HepG2 (cell line): ENCODE measurements at regions not wholly inside any gene's neighbourhood (a gene's known extent, or its start where the extent isn't known, plus 50 kb on each side); places are given as distances from the start of the nearest gene placed in this dataset.

Source experiments
- ATAC-seq: fragments of 200-7000 bp; cut with Tn5 transposase; 3 replicates; pipeline ENCODE4 v1.9.1; 2020; ENCODE audit warnings: mild to moderate bottlenecking, moderate library complexity
- BruUV-seq: library from RNA; stranded (reverse); fragments of 400-500 nt; replicated peaks from 2 replicates; lab custom pipeline; 2021; lab: Mats Ljungman, UMichigan
- CTCF ChIA-PET: fragments of 300-600 bp; formaldehyde crosslinking; extraction: SDS; loops from one replicate; lab custom pipeline; 2021; ENCODE audit warnings: low total read pairs, inconsistent platforms, low intra/inter-chr PET ratio; lab: Yijun Ruan, JAX
- POLR2A ChIA-PET: fragments of 350-600 bp; sonication (Branson Sonifier 250); formaldehyde crosslinking; loops from one replicate; lab custom pipeline; 2020; ENCODE audit warnings: antibody characterized with exemption, inconsistent platforms; lab: Yijun Ruan, JAX
- DNase-seq: peaks from one replicate; pipeline ENCODE4 v3.0.0-alpha.2; 2015; ENCODE audit warnings: low spot score
- FAIRE-seq: peaks from 3 replicates; lab custom pipeline; 2011; peaks lifted over from hg19 to GRCh38; lab: Jason Lieb, UNC
- H2AFZ ChIP-seq: one replicate; pipeline ENCODE4 v1.6.1; 2011; ENCODE audit warnings: low read length, inconsistent platforms
- H3K27ac ChIP-seq: fragments of 300-600 bp; 3 replicates; pipeline ENCODE4 v1.8.0; 2011; ENCODE audit warnings: mixed run types, mild to moderate bottlenecking, mixed read lengths, low read length, inconsistent platforms; ENCODE audit not compliant: insufficient read depth; ENCODE audit errors: extremely low read length
- H3K27me3 ChIP-seq, 2 experiments: fragments of 200-600 bp in 1 of 2; 2 replicates in 1 of 2; 3 replicates in 1 of 2; pipeline versions ENCODE4 v1.6.0 to v1.8.0; 2011; ENCODE audit warnings: low read length in 2 of 2, mild to moderate bottlenecking in 2 of 2, moderate library complexity in 2 of 2, inconsistent platforms in 1 of 2; ENCODE audit not compliant: insufficient read depth in 2 of 2, control insufficient read depth in 1 of 2
- H3K36me3 ChIP-seq, 2 experiments: fragments of 200-600 bp in 1 of 2; replicated peaks in 1 of 2; 2 replicates in 1 of 2; 3 replicates in 1 of 2; pipeline versions ENCODE4 v1.5.1 to v1.8.0; 2011; ENCODE audit warnings: low read length in 2 of 2, inconsistent platforms in 1 of 2; ENCODE audit not compliant: insufficient read depth in 2 of 2, control insufficient read depth in 1 of 2
- H3K4me1 ChIP-seq: 2 replicates; pipeline ENCODE4 v1.5.1; 2012; ENCODE audit warnings: low read length, inconsistent platforms; ENCODE audit not compliant: insufficient read depth
- H3K4me2 ChIP-seq: 2 replicates; pipeline ENCODE4 v1.6.0; 2011; ENCODE audit warnings: low read depth, low read length, inconsistent platforms
- H3K4me3 ChIP-seq, 3 experiments: fragments of 200-600 bp in 1 of 3; sonication (generic), shearing (Covaris generic) in 1 of 3; replicated peaks in 1 of 3; 2 replicates each; pipeline ENCODE4 v1.5.1; 2011 to 2016; ENCODE audit warnings: low read length in 3 of 3, inconsistent platforms in 2 of 3, low read depth in 2 of 3, mild to moderate bottlenecking in 2 of 3, control low read depth in 1 of 3, mixed read lengths in 1 of 3; ENCODE audit not compliant: insufficient read depth in 1 of 3
- H3K79me2 ChIP-seq: one replicate; pipeline ENCODE4 v1.6.1; 2011; ENCODE audit warnings: low read length, inconsistent platforms; ENCODE audit not compliant: insufficient read depth
- H3K9ac ChIP-seq: 2 replicates; pipeline ENCODE4 v1.6.0; 2011; ENCODE audit warnings: mild to moderate bottlenecking, low read depth, low read length, inconsistent platforms; ENCODE audit not compliant: insufficient read depth
- H3K9me3 ChIP-seq: 2 replicates; pipeline ENCODE4 v1.5.1; 2012; ENCODE audit warnings: mild to moderate bottlenecking, low read length
- H4K20me1 ChIP-seq: 2 replicates; pipeline ENCODE4 v1.6.0; 2011; ENCODE audit warnings: inconsistent platforms, mild to moderate bottlenecking, low read length, moderate library complexity; ENCODE audit not compliant: insufficient read depth
- EZH2 ChIP-seq: conservative IDR thresholded peaks from 2 replicates; pipeline ENCODE4 v1.6.1; 2012; ENCODE audit warnings: mild to moderate bottlenecking, low read depth, low read length, moderate library complexity
- GTF2F1 ChIP-seq: fragments of 150-350 bp; IDR thresholded peaks from 2 replicates; pipeline ENCODE4 v1.6.1; 2014; ENCODE audit warnings: low read length
- HNF4A ChIP-seq: sonication (generic); formaldehyde crosslinking; IDR thresholded peaks from 2 replicates; pipeline ENCODE4 v1.4.0; 2020; ENCODE audit warnings: missing genetic modification reagents
- HOXA3 ChIP-seq: sonication (generic); formaldehyde crosslinking; IDR thresholded peaks from 2 replicates; pipeline ENCODE4 v1.5.0; 2020; ENCODE audit warnings: missing genetic modification reagents
- HOXA5 ChIP-seq: sonication (generic); formaldehyde crosslinking; IDR thresholded peaks from 2 replicates; pipeline ENCODE4 v1.4.0; 2020; ENCODE audit warnings: missing genetic modification reagents
- ISL2 ChIP-seq: sonication (generic); formaldehyde crosslinking; IDR thresholded peaks from 2 replicates; pipeline ENCODE4 v1.5.0; 2020; ENCODE audit warnings: missing genetic modification reagents
- KAT2B ChIP-seq: fragments of 150-350 bp; IDR thresholded peaks from 2 replicates; pipeline ENCODE4 v1.6.1; 2014; ENCODE audit warnings: low read depth, low read length, borderline replicate concordance
- KLF11 ChIP-seq: IDR thresholded peaks from 2 replicates; pipeline ENCODE4 v1.6.1; 2016; ENCODE audit warnings: missing compliant biosample characterization
- MED13 ChIP-seq: sonication (generic); formaldehyde crosslinking; IDR thresholded peaks from 2 replicates; pipeline ENCODE4 v1.5.0; 2020; ENCODE audit warnings: missing genetic modification reagents
- REPIN1 ChIP-seq: sonication (generic); formaldehyde crosslinking; IDR thresholded peaks from 2 replicates; pipeline ENCODE4 v1.8.0; 2022; ENCODE audit warnings: missing genetic modification reagents, low read depth, mild to moderate bottlenecking, borderline replicate concordance
- SETDB1 ChIP-seq: sonication (generic); formaldehyde crosslinking; IDR thresholded peaks from 2 replicates; pipeline ENCODE4 v1.5.1; 2020; ENCODE audit warnings: missing genetic modification reagents, mild to moderate bottlenecking, borderline replicate concordance
- TRIM24 ChIP-seq: sonication (generic); formaldehyde crosslinking; IDR thresholded peaks from 2 replicates; pipeline ENCODE4 v1.8.0; 2022; ENCODE audit warnings: mild to moderate bottlenecking, missing genetic modification reagents
- ZNF296 ChIP-seq: sonication (generic); formaldehyde crosslinking; conservative IDR thresholded peaks from 2 replicates; pipeline ENCODE4 v1.5.0; 2020; ENCODE audit warnings: mild to moderate bottlenecking, missing genetic modification reagents
- ZNF317 ChIP-seq: sonication (generic); formaldehyde crosslinking; IDR thresholded peaks from 2 replicates; pipeline ENCODE4 v1.5.0; 2020; ENCODE audit warnings: mild to moderate bottlenecking, missing genetic modification reagents
- ZNF766 ChIP-seq: sonication (generic); formaldehyde crosslinking; IDR thresholded peaks from 2 replicates; pipeline ENCODE4 v1.5.0; 2020; ENCODE audit warnings: missing genetic modification reagents, borderline replicate concordance
- ZNF781 ChIP-seq: sonication (generic); formaldehyde crosslinking; IDR thresholded peaks from 2 replicates; pipeline ENCODE4 v1.5.1; 2020; ENCODE audit warnings: borderline replicate concordance, mild to moderate bottlenecking, missing genetic modification reagents; ENCODE audit errors: not compliant biosample characterization
- WGBS: methylation state at CpG from one replicate; pipeline ENCODE4 v1.1.6; 2017; ENCODE audit warnings: low lambda C conversion rate; 5-methylcytosine and 5-hydroxymethylcytosine counted together
- in situ Hi-C: cut with HindIII; loops from 2 replicates; pipeline ENCODE4 v1.10.0; 2017; ENCODE audit warnings: low pct_unique_long_range_greater_than_20kb; ENCODE audit not compliant: extremely low pct_ligation_motif_present
- intact Hi-C: fragments of 100-400 bp; cut with micrococcal nuclease; formaldehyde crosslinking; loops from one replicate; pipeline ENCODE4 v1.10.0; 2022; ENCODE audit not compliant: unreplicated experiment
- TF ChIP-seq, protein P1 (sequence below): sonication (generic); formaldehyde crosslinking; IDR thresholded peaks from 2 replicates; pipeline ENCODE4 v1.8.1; 2023; ENCODE audit warnings: missing genetic modification reagents, inconsistent platforms, borderline replicate concordance
- TF ChIP-seq, protein P2 (sequence below): sonication (generic); formaldehyde crosslinking; IDR thresholded peaks from 2 replicates; pipeline ENCODE4 v1.4.0; 2020; ENCODE audit warnings: missing genetic modification reagents, low read depth, mild to moderate bottlenecking, borderline replicate concordance
- TF ChIP-seq, protein P3 (sequence below): sonication (generic); formaldehyde crosslinking; IDR thresholded peaks from 2 replicates; pipeline ENCODE4 v1.4.0; 2020; ENCODE audit warnings: mild to moderate bottlenecking, missing genetic modification reagents, borderline replicate concordance

DNA sequence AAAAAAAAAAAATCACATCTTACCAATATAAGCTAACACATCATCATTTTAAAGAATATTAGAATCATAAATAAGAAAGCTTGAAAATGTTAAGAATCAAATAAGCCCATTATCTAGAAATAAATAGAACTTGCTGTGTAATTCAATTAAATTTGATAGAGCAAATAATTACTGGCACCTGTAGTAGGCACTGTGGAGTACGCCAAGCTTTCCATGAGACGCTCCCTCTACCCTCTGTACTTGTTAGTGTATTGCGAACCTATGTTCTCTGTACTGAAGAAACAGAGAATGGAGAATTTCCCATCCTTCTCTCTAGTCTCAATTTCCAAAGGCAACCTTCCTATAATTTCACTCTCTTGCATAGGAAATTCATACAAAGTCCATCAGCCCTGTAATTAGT, 61.7 kb upstream of the HAND2 start (continued):
- no peak for TF ChIP-seq SETDB1 (CRISPR knock-in tag)
- no peak for TF ChIP-seq MED13 (CRISPR knock-in tag)
- no peak for TF ChIP-seq KLF11
- TF ChIP-seq, protein P1, sequence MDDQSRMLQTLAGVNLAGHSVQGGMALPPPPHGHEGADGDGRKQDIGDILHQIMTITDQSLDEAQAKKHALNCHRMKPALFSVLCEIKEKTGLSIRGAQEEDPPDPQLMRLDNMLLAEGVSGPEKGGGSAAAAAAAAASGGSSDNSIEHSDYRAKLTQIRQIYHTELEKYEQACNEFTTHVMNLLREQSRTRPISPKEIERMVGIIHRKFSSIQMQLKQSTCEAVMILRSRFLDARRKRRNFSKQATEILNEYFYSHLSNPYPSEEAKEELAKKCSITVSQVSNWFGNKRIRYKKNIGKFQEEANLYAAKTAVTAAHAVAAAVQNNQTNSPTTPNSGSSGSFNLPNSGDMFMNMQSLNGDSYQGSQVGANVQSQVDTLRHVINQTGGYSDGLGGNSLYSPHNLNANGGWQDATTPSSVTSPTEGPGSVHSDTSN (CRISPR knock-in tag) = no peak
- TF ChIP-seq, protein P2, sequence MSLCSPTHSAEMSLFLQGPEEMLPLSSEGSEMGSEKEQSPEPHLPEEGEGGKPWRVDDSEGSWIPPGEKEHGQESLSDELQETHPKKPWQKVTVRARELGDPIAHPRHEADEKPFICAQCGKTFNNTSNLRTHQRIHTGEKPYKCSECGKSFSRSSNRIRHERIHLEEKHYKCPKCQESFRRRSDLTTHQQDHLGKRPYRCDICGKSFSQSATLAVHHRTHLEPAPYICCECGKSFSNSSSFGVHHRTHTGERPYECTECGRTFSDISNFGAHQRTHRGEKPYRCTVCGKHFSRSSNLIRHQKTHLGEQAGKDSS = no peak
- TF ChIP-seq EZH2 = no peak
- no peak for TF ChIP-seq GTF2F1

DNA sequence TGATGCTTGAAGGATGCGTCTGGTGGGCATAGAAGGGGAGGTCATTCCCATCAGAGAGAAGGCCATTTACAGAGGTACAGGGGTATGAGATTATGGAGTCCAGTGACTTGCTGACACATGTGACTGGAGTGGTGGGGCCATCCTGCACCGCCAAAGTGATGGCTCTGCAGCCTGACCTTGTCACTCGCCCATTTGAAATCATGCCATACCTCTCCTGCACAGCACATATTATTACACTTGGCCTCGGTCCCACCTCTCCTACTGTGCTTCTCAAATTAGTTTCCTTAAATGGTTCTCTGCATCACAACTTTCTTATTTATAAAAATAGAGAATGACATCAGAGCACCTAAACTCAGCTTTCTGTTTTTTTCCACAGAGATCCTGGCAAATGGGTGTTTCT, 60.7 kb upstream of the HAND2 start:
- CTCF ChIA-PET = no interaction called here
- no TSS peak for BruUV-seq
- H3K4me3 ChIP-seq = no peak overlapping the region
- in situ Hi-C loops (no loop called here), intact Hi-C loops (no loop called here)
- no peaks in the 10 kb centered on the region for H3K79me2 ChIP-seq
- H3K36me3 ChIP-seq = no peaks in the 10 kb centered on the region
- H3K27me3 ChIP-seq = no peaks in the 10 kb centered on the region
- FAIRE-seq (no peak), ATAC-seq (no peak), DNase-seq (no peak)
- H4K20me1 ChIP-seq = no peaks in the 10 kb centered on the region
- no peaks in the 10 kb centered on the region for H3K9me3 ChIP-seq
- POLR2A ChIA-PET = no interaction called here
- H2AFZ ChIP-seq = no peak overlapping the region
- 0% methylated on average over 4 of the region's 4 CpGs for WGBS
- no peak overlapping the region for H3K4me2 ChIP-seq
- no peak overlapping the region for H3K27ac ChIP-seq
- no peaks in the 10 kb centered on the region for H3K4me1 ChIP-seq
- TF ChIP-seq ZNF781 (CRISPR knock-in tag) = no peak
- no peak for TF ChIP-seq HOXA3 (CRISPR knock-in tag)
- TF ChIP-seq ZNF317 (CRISPR knock-in tag) = no peak
- no peak for TF ChIP-seq HOXA5 (CRISPR knock-in tag)
- TF ChIP-seq HNF4A = no peak
- no peak for TF ChIP-seq ZNF296
- no peak for TF ChIP-seq REPIN1 (CRISPR knock-in tag)
- TF ChIP-seq ISL2 (CRISPR knock-in tag) = no peak
- TF ChIP-seq ZNF766 (CRISPR knock-in tag) = no peak
- TF ChIP-seq, protein P3, sequence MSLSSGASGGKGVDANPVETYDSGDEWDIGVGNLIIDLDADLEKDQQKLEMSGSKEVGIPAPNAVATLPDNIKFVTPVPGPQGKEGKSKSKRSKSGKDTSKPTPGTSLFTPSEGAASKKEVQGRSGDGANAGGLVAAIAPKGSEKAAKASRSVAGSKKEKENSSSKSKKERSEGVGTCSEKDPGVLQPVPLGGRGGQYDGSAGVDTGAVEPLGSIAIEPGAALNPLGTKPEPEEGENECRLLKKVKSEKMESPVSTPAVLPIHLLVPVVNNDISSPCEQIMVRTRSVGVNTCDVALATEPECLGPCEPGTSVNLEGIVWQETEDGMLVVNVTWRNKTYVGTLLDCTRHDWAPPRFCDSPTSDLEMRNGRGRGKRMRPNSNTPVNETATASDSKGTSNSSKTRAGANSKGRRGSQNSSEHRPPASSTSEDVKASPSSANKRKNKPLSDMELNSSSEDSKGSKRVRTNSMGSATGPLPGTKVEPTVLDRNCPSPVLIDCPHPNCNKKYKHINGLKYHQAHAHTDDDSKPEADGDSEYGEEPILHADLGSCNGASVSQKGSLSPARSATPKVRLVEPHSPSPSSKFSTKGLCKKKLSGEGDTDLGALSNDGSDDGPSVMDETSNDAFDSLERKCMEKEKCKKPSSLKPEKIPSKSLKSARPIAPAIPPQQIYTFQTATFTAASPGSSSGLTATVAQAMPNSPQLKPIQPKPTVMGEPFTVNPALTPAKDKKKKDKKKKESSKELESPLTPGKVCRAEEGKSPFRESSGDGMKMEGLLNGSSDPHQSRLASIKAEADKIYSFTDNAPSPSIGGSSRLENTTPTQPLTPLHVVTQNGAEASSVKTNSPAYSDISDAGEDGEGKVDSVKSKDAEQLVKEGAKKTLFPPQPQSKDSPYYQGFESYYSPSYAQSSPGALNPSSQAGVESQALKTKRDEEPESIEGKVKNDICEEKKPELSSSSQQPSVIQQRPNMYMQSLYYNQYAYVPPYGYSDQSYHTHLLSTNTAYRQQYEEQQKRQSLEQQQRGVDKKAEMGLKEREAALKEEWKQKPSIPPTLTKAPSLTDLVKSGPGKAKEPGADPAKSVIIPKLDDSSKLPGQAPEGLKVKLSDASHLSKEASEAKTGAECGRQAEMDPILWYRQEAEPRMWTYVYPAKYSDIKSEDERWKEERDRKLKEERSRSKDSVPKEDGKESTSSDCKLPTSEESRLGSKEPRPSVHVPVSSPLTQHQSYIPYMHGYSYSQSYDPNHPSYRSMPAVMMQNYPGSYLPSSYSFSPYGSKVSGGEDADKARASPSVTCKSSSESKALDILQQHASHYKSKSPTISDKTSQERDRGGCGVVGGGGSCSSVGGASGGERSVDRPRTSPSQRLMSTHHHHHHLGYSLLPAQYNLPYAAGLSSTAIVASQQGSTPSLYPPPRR (CRISPR knock-in tag) = no peak
- no peak for TF ChIP-seq KAT2B
- no peak for TF ChIP-seq TRIM24 (CRISPR knock-in tag)
- H3K9ac ChIP-seq = no peak overlapping the region
